HG03103 (cell line): ENCODE measurements at regions not wholly inside any gene's neighbourhood (a gene's known extent, or its start where the extent isn't known, plus 50 kb on each side); places are given as distances from the start of the nearest gene placed in this dataset.
A peak's percentile ranks its signal among the peaks of the same experiment; 100 is the strongest.
"Not testable (repeated sequence)": the region's sequence is repeated elsewhere in the genome, so short reads cannot be mapped to it uniquely, and the experiment has no call there.

ENCODE experiments used
- ATAC-seq: cut with Tn5 transposase; IDR thresholded peaks from one replicate; pipeline ENCODE4 v1.9.1; 2021; ENCODE audit warnings: low read depth; ENCODE audit not compliant: unreplicated experiment

DNA sequence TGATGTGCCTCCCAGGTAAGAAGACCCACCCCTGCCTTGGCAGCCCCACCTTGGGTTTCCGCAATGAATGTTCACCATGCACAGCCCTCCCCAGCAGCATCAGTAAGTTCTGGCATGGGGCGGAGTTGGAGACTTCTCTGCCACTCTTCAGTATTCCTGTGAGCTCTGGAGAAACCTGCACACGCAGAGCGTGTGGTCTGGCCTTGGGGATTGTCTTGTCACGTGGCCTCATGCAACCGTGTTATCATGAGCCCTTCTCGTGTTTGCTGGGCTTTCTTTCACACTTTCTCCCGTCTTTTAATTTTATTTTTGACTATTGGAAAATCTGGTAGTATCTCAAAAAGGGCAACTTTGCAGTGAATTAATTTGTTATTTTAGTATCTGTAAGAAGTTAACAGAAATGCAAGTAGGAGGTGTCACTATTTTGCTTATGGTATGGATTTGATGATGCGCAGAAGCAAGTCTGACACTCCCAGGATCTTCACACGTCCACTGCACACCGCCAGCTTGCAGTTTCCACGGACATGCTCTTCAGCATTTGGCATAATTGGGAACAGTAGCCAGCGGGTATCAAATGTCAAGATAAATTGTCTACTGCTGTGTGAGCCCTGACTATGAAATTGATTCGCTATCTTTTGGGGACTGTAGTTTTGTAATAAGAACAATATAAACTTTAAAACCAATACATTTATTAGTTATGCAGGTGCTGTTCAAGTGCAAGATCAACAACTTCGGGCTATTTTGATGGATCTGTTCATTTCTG lies 463.5 kb downstream of the QKI start:
- no peak for ATAC-seq

DNA sequence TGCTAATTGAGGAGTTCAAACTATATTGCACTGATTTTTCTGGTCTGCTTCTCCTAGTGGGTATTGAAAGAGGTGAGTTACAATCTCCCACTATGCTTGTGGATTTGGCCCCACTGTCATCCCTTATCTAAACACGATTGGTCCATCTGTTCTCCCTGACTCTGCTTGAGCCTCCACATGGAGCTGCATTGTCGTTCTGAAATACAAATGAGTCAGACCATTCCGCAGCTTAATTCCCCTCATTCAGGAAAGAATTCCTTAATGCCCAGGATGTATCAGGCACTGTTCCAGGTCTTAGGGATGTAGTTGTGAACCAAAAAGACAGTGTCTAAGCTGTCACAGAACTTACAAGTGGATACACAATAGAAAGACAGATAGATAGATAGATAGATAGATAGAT lies 461.9 kb downstream of the QKI start:
- no peak for ATAC-seq

GRCh38 chr6:163874784-163875183 lies 460.3 kb downstream of the QKI start:
- no peak for ATAC-seq

DNA sequence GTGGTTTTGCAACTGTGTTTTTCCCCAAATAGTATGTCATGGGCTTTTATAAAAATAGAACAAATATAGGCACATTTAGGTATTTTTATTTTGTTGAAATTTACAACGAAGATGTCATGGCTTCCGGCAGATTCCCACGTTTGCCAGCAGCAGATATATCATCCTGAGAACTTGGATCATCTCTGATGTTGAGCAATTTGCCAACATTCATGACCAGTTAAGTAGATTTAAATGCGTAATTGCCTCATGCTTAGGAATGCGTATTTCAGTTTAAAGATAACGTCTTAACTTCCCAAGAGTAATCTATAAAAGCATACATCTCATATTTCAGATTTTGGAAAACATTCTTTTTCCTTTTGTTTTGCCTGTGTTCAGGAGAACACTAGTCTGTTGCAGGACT lies 457.8 kb downstream of the QKI start:
- no peak for ATAC-seq

DNA sequence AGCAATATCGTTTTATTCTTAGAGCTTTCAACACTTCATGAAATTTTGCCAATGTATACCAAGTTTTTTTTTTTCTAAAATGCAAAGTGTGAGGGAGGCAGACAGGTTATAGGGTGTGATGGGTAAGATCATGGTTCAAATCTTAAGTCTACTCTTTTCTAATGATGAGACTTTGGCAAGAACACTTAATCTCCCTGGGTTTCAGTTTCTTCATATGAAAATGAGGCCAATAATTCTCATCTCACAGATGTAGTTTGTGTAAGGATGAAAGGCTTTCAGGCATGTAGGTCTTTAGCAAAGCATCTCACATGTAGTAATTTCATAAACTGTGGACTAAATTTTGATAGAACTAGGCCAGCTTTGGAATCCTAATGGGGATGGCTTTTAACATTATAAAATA lies 457.1 kb downstream of the QKI start:
- no peak for ATAC-seq

DNA sequence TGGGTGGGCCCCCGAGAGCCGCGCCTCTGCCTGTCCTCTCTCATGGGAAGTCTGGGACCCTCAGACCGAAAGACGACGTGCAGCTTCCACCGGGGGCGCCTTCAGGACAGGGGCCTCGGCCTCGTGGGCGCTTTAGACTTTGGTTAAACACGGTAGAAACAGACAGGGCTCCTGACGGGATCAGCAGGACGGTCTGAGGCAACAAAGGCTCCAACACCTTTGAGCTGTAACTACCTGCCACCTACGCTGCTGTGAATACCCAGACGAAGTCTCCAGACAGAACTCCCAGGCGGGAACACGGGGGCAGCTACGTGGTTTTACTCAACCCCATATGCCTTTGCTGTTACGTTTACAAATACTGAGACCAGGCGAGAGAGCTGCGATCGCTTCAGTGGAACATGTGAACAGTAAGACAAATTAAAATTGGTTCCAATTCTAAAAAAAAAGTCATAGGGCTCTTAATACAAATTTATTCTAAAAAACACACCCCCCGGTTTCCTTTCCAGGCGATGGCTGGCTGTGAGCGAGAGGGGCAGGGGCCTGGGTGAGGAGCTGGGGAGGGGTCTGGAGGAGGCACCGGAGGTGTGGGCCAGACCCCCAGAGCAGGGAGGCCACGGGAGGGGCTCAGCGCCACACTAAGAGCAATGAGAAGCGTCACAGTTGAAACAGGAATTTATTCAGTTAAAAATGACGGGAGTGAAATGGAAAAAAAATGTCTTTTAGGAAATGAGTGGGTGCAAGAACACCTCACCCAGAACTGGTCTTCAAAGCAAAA lies 453.2 kb downstream of the QKI start:
- ATAC-seq, result no peak

- no peak for ATAC-seq
Observed at GRCh38 chr6:163866192-163866591, 451.7 kb downstream of the QKI start.

GRCh38 chr6:163863565-163863964 lies 449.0 kb downstream of the QKI start:
- ATAC-seq, result no peak

DNA sequence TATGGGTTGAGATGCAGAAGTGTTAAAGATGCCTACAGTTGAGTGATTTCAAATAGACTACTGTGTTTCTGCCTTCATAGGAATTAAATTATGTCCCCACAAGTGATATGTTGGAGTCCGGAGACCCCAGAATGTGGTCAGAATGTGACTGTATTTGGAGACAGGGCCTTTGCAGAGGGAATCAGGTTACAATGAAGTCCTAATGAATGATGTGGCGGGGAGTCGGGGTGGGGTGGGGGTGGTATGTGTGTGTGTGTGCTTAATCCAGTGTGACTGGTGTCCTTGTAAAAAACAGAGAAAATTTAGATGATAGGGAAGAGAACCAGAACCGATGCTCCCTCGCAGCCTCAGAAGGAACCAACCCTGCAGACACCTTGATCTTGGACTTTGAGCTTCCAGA lies 448.2 kb downstream of the QKI start:
- ATAC-seq, result no peak

GRCh38 chr6:163861627-163862026 lies 447.1 kb downstream of the QKI start:
- ATAC-seq, result no peak

DNA sequence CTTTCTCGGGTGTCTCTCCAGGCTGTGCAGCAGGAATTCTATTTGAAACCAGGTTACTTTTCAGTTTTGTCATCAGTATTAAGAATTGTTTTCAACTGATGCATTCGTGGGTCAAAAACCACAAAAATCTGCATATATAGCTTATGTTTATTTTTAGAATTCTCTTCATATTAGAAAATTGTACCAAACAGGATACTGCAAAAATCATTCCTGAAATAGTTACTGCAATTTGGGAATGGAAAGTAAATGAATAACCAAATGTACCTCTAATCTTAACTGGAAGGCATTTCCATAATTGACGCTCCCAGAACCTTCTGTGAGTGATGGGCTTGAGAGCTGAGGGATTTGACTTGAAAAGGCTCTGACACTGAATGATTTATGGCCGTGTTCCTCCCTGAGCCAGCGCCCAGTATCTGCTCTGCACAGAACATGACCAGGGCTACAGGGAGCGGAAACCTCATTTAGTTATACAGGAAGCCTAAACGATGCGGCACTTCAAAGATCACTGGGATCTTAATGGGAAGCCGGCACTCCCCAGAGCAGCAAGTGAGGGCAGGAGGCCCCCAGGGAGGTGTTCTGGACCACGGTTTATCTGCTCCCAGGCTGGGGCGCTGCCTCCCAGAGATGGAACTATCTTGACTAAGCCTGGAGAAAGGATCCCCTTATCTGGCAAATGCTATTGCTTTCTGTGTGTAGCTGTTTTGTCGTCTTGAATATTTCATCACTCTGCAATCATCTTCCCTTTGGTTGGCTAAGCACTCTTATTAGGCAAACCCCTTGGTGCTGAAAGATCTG lies 446.0 kb downstream of the QKI start:
- ATAC-seq, result no peak

DNA sequence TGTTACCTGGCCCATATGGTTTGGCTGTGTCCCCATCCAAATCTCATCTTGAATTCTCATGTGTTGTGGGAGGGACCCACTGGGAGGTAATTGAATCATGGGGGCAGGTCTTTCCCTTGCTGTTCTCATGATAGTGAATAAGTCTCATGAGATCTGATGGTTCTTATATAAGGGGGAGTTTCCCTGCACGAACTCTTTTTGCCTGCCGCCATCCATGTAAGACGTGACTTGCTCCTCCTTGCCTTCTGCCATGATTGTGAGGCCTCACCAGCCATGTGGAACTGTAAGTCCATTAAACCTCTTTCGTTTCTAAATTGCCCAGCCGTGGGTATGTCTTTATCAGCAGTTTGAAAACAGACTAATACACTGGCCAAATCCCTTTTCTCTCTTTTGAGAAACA lies 444.4 kb downstream of the QKI start:
- ATAC-seq, result not testable (repeated sequence)

DNA sequence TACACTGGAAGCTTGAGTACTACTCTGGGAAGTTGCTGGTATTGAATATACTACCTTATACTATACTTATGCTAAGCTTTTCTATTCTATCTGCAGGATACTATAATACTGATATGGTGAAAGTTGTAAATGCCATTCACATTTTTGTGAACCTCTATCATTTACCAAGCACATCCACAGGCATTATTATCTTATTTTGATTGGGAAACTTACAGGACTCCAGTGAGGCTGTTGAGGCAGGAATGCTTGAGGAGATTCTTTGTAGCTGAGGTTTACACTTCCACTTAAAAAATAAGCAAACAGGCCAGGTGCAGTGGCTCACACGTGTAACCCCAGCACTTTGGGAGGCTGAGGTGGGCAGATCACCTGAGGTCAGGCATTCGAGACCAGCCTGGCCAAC lies 442.9 kb downstream of the QKI start:
- no peak for ATAC-seq

DNA sequence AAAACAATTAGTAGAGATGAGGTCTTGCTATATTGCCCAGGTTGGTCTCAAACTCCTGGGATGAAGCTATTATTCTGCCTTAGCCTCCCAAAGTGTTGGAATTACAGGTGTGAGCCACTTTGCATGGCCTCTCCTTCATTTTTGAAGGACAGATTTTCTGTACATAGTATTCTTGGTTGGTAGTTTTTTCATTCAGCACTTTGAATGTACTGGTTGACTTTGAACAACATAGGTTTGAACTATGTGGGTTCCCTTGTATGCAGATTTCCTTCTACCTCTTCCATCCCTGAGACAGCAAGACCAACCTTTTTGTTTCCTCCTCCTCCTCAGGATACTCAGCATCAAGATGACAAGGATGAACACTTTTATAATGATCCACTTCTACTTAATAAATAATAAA lies 436.4 kb downstream of the QKI start:
- no peak for ATAC-seq

DNA sequence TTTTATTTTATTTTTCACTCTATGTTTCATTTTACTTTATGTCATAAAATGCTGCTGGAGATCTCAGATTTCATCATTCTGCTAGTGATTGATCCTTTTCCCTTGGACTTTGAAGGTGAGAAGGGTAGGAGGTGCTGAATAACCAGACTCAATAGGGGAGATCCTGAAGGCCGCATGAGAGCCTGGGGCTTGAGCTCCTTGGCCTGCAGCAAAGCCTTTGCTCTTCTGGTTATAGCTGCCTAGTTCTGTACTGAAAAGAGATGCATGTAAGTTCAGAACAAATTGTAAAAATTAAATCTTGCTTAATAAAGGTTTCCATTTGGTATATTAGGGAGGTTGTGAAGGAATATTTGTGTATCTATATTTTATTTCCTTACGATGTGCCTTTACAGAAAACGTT lies 430.2 kb downstream of the QKI start:
- no peak for ATAC-seq

- no peak for ATAC-seq
Observed at GRCh38 chr6:163844357-163844756, 429.8 kb downstream of the QKI start.

- ATAC-seq, result no peak
Observed at GRCh38 chr6:163843218-163843617, 428.7 kb downstream of the QKI start.

- ATAC-seq, result peak; percentile 95
Observed at GRCh38 chr6:163842467-163842866, 427.9 kb downstream of the QKI start.

DNA sequence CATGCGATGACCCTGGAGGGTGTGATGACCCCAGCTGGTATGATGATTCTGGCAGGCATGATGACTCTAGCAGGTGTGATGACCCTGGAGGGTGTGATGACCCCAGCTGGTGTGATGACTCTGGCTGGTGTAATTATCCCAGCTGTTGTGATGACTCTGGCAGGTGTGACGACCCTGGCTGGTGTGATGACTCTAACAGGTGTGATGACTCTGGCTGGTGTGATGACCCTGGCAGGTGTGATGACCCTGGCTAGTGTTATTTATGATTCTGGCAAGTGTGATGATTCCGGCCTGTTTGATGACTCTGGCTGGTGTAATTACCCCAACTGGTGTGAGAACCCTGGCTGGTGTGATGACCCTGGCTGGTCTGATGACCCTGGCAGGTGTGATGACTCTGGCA lies 427.2 kb downstream of the QKI start:
- no peak for ATAC-seq

DNA sequence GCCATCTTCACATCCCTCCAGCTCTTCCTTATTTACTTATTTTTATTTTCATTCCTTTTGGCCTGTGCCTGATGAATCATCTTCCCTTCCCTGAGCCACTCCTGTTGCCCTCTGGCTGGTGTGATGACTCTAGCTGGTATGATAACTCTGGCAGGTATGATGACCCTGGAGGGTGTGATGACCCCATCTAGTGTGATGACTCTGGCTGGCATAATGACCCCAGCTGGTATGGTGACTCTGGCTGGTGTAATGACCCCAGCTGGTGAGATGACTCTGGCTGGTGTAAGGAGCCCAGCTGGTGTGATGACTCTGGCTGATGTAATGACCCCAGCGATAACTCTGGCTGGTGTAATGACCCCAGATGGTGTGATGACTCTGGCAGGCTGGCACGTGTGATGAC lies 426.8 kb downstream of the QKI start:
- ATAC-seq, result no peak

DNA sequence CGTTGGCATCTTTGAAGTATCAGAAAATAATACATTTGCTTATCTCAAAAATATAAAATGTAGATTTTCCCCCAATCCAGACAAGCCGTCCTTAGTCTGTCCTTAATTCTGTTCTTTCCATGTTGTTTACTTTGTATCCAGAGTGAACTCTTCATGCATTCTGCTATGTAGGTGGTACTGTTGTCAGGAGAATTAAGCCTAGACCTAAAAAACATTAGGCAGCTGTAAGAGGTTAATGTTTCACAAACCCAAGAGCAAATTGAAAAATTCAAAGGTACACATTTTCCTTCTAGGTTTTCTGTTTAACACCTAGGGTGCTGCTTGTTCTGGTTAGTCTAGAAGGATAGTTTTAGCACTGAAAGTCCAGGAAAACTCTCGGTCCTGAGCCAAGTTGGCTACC lies 426.4 kb downstream of the QKI start:
- no peak for ATAC-seq
